HEK293 (cell line): ENCODE measurements at regions not wholly inside any gene's neighbourhood (a gene's known extent, or its start where the extent isn't known, plus 50 kb on each side); places are given as distances from the start of the nearest gene placed in this dataset.

Experiments
- CTCF ChIA-PET: fragments of 350-600 bp; formaldehyde crosslinking; extraction: SDS; loops from one replicate; lab custom pipeline; 2021; ENCODE audit warnings: antibody characterized with exemption; lab: Yijun Ruan, JAX
- POLR2A ChIA-PET: fragments of 300-600 bp; formaldehyde crosslinking; extraction: SDS; loops from one replicate; lab custom pipeline; 2020; ENCODE audit warnings: antibody characterized with exemption, inconsistent platforms; lab: Yijun Ruan, JAX
- H3K27ac ChIP-seq: fragments of 200-500 bp; sonication (Bioruptor generic); 2 replicates; pipeline ENCODE4 v1.5.1; 2014; ENCODE audit warnings: low read depth, low read length, control low read depth, inconsistent platforms; ENCODE audit errors: extremely low read depth
- H3K36me3 ChIP-seq, 2 experiments: fragments of 200-500 bp in 1 of 2; sonication (Bioruptor generic) in 1 of 2; 1 replicate in 1 of 2; 2 replicates in 1 of 2; pipeline ENCODE4 v1.5.1; 2014 to 2017; ENCODE audit warnings: inconsistent platforms in 2 of 2, low read length in 2 of 2; ENCODE audit not compliant: control insufficient read depth in 2 of 2, insufficient read depth in 1 of 2
- H3K4me1 ChIP-seq: fragments of 200-500 bp; sonication (Bioruptor generic); 2 replicates; pipeline ENCODE4 v1.5.1; 2014; ENCODE audit warnings: mild to moderate bottlenecking, low read length, inconsistent platforms; ENCODE audit not compliant: control insufficient read depth, insufficient read depth
- H3K4me3 ChIP-seq: 2 replicates; pipeline ENCODE4 v1.5.1; 2011; ENCODE audit warnings: low read depth, mild to moderate bottlenecking, control low read depth, low read length, moderate library complexity
- H3K9me3 ChIP-seq: fragments of 200-500 bp; sonication (Bioruptor generic); 2 replicates; pipeline ENCODE4 v1.5.1; 2014; ENCODE audit warnings: low read depth, low read length, inconsistent platforms; ENCODE audit not compliant: control insufficient read depth, insufficient read depth
- CTCF ChIP-seq: fragments of 450-650 bp; formaldehyde crosslinking; IDR thresholded peaks from 2 replicates; pipeline ENCODE4 v1.5.1; 2016; ENCODE audit warnings: missing biosample characterization, missing genetic modification characterization
- GLI2 ChIP-seq: fragments of 450-650 bp; formaldehyde crosslinking; IDR thresholded peaks from 2 replicates; pipeline ENCODE4; 2017; ENCODE audit warnings: missing biosample characterization, missing genetic modification characterization, low read depth, borderline replicate concordance
- GLIS2 ChIP-seq: fragments of 450-650 bp; formaldehyde crosslinking; IDR thresholded peaks from 2 replicates; pipeline ENCODE4 v1.5.1; 2016; ENCODE audit warnings: missing biosample characterization, missing genetic modification characterization
- OVOL3 ChIP-seq: fragments of 450-650 bp; formaldehyde crosslinking; IDR thresholded peaks from 2 replicates; pipeline ENCODE4 v1.5.1; 2016; ENCODE audit warnings: missing biosample characterization, missing genetic modification characterization
- PRDM2 ChIP-seq: fragments of 450-650 bp; formaldehyde crosslinking; IDR thresholded peaks from 2 replicates; pipeline ENCODE4 v1.5.1; 2016; ENCODE audit warnings: missing biosample characterization, missing genetic modification characterization, borderline replicate concordance
- RBAK ChIP-seq: fragments of 450-650 bp; formaldehyde crosslinking; IDR thresholded peaks from 2 replicates; pipeline ENCODE4 v1.5.1; 2016; ENCODE audit warnings: missing biosample characterization, missing genetic modification characterization
- ZBTB20 ChIP-seq: fragments of 450-650 bp; formaldehyde crosslinking; IDR thresholded peaks from 2 replicates; pipeline ENCODE4 v1.5.1; 2016; ENCODE audit warnings: missing biosample characterization, missing genetic modification characterization
- ZNF473 ChIP-seq: fragments of 450-650 bp; formaldehyde crosslinking; IDR thresholded peaks from 2 replicates; pipeline ENCODE4 v1.5.1; 2017; ENCODE audit warnings: missing biosample characterization, missing genetic modification characterization
- ZNF558 ChIP-seq: fragments of 450-650 bp; formaldehyde crosslinking; IDR thresholded peaks from 2 replicates; pipeline ENCODE4 v1.5.1; 2016; ENCODE audit warnings: missing biosample characterization, missing genetic modification characterization
- ZNF629 ChIP-seq: fragments of 450-650 bp; formaldehyde crosslinking; IDR thresholded peaks from 2 replicates; pipeline ENCODE4 v1.5.1; 2017; ENCODE audit warnings: missing biosample characterization, missing genetic modification characterization
- ZSCAN4 ChIP-seq: fragments of 450-650 bp; formaldehyde crosslinking; IDR thresholded peaks from 2 replicates; pipeline ENCODE4 v1.5.1; 2017; ENCODE audit warnings: missing biosample characterization, missing genetic modification characterization
- ZXDB ChIP-seq: fragments of 450-650 bp; formaldehyde crosslinking; IDR thresholded peaks from 2 replicates; pipeline ENCODE4 v1.5.1; 2016; ENCODE audit warnings: missing biosample characterization, missing genetic modification characterization

GRCh38 chr15:47203993-47204392 lies 513.3 kb upstream of the SEMA6D start:
- H3K27ac ChIP-seq, result no peak overlapping the region
- CTCF ChIA-PET, result interaction anchor here (0.6 kb wide), 1 partner anchor 1687 kb away, joined by 3 read pairs; no protein-coding TSS in a partner anchor

More at GRCh38 chr15:47203993-47204392, 513.3 kb upstream of the SEMA6D start:
- Histone ChIP-seq H3K36me3 (no peaks in the 10 kb centered on the region), H3K4me3 (no peak overlapping the region), H3K9me3 (no peaks in the 10 kb centered on the region), H3K4me1 (no peaks in the 10 kb centered on the region)
- TF ChIP-seq ZNF473 (tag by site-specific recombination) (no peak), OVOL3 (tag by site-specific recombination) (no peak), ZNF629 (tag by site-specific recombination) (no peak), RBAK (tag by site-specific recombination) (no peak), PRDM2 (tag by site-specific recombination) (no peak), ZNF558 (no peak), ZXDB (tag by site-specific recombination) (no peak), CTCF (no peak), GLIS2 (no peak), GLI2 (tag by site-specific recombination) (no peak), ZBTB20 (no peak), ZSCAN4 (tag by site-specific recombination) (no peak)
- POLR2A ChIA-PET, result no interaction called here
